LNCaP clone FGC (cell line): ENCODE measurements at regions not wholly inside any gene's neighbourhood (a gene's known extent, or its start where the extent isn't known, plus 50 kb on each side); places are given as distances from the start of the nearest gene placed in this dataset.

Source experiments
- DNase-seq: peaks from one replicate; pipeline ENCODE4 v3.0.0-alpha.2; 2011; ENCODE audit warnings: low read depth
- H3K4me3 ChIP-seq: 2 replicates; pipeline ENCODE4 v1.5.1; 2011; ENCODE audit warnings: mild to moderate bottlenecking, low read depth, low read length, control low read depth
- CTCF ChIP-seq: IDR thresholded peaks from 2 replicates; pipeline ENCODE4 v1.5.1; 2012; ENCODE audit warnings: mild to moderate bottlenecking; ENCODE audit not compliant: control insufficient read depth, insufficient read depth; ENCODE audit errors: extremely low read depth

GRCh38 chr4:55175779-55176231 is 50.4 kb upstream of the KDR start:
- no peak for TF ChIP-seq CTCF
- no peak overlapping the region for H3K4me3 ChIP-seq
- no peak for DNase-seq

- no peak overlapping the region for H3K4me3 ChIP-seq
- DNase-seq: no peak
- TF ChIP-seq CTCF: no peak
Observed at GRCh38 chr4:55176497-55176896, 51.1 kb upstream of the KDR start.

GRCh38 chr4:55177461-55177860 is 52.1 kb upstream of the KDR start:
- no peak for DNase-seq
- H3K4me3 ChIP-seq: no peak overlapping the region
- TF ChIP-seq CTCF: no peak

DNA sequence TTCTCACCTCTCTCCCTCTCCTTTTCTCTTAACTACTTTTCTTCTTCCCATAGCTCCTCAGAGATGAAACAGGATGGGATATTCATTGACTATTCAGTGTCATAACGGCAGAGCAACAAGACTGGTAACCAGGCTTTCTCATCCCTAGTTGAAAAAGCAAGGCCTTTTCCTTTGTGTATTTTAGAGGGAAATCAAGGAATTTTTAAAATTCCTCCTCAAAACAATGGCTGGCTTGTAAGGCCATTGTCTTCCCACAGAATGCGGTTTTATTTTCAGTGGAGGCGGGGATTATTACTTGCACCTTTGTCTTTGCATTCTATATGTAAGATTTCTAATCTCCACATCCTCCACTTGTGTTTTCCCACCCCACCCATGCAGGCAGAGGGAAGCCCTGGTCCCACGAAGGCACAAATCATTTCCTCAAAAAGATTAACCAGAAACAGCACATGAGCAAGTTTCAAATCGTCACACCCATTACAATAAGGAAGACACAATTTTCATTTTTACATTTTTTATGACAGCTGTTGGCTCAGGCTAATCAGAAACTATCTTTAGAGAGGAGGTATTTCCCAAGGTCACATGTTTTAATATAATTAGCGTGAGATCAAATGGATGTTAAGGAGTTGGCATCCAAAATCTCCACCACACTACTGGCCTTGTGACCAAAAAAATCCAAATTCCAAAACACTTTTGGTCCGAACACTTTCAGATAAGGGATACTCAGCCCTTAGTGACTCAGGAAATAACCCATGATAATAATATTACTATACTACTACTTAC is 53.0 kb upstream of the KDR start:
- TF ChIP-seq CTCF: no peak
- DNase-seq: no peak
- no peak overlapping the region for H3K4me3 ChIP-seq

DNA sequence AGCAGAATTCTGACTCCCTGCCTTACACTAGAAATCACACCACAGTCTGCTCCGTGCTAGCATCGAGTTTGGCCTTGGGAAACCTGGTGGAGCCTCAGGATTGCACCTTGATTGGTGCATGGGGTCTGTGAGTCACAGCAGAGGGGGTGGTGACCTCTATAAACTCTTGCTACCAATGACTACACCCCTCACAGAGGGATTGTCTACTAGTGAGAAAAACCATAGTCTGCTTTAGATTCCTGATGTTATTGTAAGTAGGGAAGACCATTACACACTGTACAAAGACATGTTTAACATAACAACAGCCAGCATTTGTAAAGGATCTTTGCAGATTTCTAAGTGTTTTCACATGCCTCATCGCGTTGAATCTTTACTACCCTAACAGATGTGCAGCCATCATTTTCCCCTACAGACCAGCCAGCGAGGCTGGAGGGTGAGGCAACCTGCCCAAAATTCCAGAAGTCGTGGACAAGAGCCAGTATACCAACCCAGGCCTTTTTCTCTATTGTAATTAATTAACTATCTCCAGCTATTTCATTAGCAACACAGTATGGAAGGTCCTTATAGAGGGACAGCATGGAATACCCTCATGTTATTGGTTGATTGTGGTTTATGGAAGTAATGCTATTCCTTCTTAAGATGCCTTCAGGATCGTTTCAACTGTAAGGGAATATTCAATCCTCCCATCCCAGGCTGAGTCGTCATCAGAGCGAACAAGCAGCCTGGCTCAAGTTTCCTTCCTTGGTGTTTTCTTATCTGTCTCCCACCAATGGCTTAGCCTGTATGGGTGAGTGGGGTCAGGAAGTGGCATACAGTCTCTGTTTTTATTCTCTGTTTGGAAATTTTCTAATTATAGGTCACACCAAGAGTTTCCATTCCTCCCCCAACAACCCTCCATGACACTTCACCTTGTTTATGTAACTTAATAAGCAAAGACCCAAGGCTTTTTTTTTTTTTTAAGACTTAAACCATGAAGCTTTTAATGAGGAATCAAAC is 55.9 kb upstream of the KDR start:
- TF ChIP-seq CTCF: no peak
- no peak overlapping the region for H3K4me3 ChIP-seq
- no peak for DNase-seq

GRCh38 chr4:55183926-55184599 is 58.7 kb upstream of the KDR start:
- H3K4me3 ChIP-seq: no peak overlapping the region
- no peak for TF ChIP-seq CTCF
- no peak for DNase-seq
